DOHH2 (cell line): ENCODE measurements at regions not wholly inside any gene's neighbourhood (a gene's known extent, or its start where the extent isn't known, plus 50 kb on each side); places are given as distances from the start of the nearest gene placed in this dataset.

Experiments used
- H3F3A ChIP-seq: fragments of 200-600 bp; sonication (generic), shearing (Covaris generic); 2 replicates; pipeline ENCODE4 v1.6.0; 2016; ENCODE audit warnings: antibody characterized with exemption, mild to moderate bottlenecking; ENCODE audit not compliant: control insufficient read depth, insufficient read depth
- H3K27ac ChIP-seq: fragments of 200-600 bp; sonication (generic); 2 replicates; pipeline ENCODE4 v1.5.1; 2014; ENCODE audit warnings: low read depth, mild to moderate bottlenecking, low read length, moderate library complexity
- H3K27me3 ChIP-seq: fragments of 200-600 bp; sonication (generic); 2 replicates; pipeline ENCODE4 v1.6.1; 2014; ENCODE audit warnings: mild to moderate bottlenecking, low read length, mixed read lengths; ENCODE audit not compliant: control insufficient read depth
- H3K36me3 ChIP-seq: fragments of 200-600 bp; sonication (generic); 2 replicates; pipeline ENCODE4 v1.6.1; 2014; ENCODE audit warnings: mild to moderate bottlenecking, low read length, moderate library complexity, mixed read lengths; ENCODE audit not compliant: control insufficient read depth
- H3K4me1 ChIP-seq: fragments of 200-600 bp; sonication (generic); 2 replicates; pipeline ENCODE4 v1.6.1; 2014; ENCODE audit warnings: mild to moderate bottlenecking, low read length, mixed read lengths; ENCODE audit not compliant: control insufficient read depth
- H3K4me2 ChIP-seq: fragments of 200-600 bp; sonication (generic); 2 replicates; pipeline ENCODE4 v1.6.0; 2014; ENCODE audit warnings: mild to moderate bottlenecking, low read length, moderate library complexity
- H3K4me3 ChIP-seq: fragments of 200-600 bp; sonication (generic); 2 replicates; pipeline ENCODE4 v1.5.1; 2014; ENCODE audit warnings: mild to moderate bottlenecking, low read length, mixed read lengths
- H3K79me2 ChIP-seq: fragments of 200-600 bp; sonication (generic); 2 replicates; pipeline ENCODE4 v1.6.1; 2014; ENCODE audit warnings: mild to moderate bottlenecking, low read length, mixed read lengths; ENCODE audit not compliant: control insufficient read depth
- H3K9me2 ChIP-seq: fragments of 200-600 bp; sonication (generic); replicated peaks from 2 replicates; pipeline ENCODE4 v1.6.1; 2014; ENCODE audit warnings: mild to moderate bottlenecking, low read length, mixed read lengths; ENCODE audit not compliant: control insufficient read depth
- H3K9me3 ChIP-seq: fragments of 200-600 bp; sonication (generic); 2 replicates; pipeline ENCODE4 v1.6.1; 2014; ENCODE audit warnings: antibody characterized with exemption, low read length, mixed read lengths; ENCODE audit not compliant: control insufficient read depth, insufficient read depth
- H4K20me1 ChIP-seq: fragments of 200-600 bp; sonication (generic); 2 replicates; pipeline ENCODE4 v1.6.0; 2014; ENCODE audit warnings: low read depth, mild to moderate bottlenecking, antibody characterized with exemption, low read length, moderate library complexity; ENCODE audit not compliant: control insufficient read depth, insufficient read depth
- CTCF ChIP-seq: fragments of 200-600 bp; sonication (generic); IDR thresholded peaks from one replicate; pipeline ENCODE4 v1.5.1; 2014; ENCODE audit warnings: antibody characterized with exemption, mild to moderate bottlenecking, low read depth, low read length; ENCODE audit not compliant: poor library complexity, severe bottlenecking
- EZH2phosphoT487 ChIP-seq: fragments of 200-600 bp; sonication (generic); IDR thresholded peaks from 2 replicates; pipeline ENCODE4 v1.6.1; 2017; ENCODE audit warnings: borderline replicate concordance, mild to moderate bottlenecking, antibody characterized with exemption, low read length, moderate library complexity, mixed read lengths

DNA sequence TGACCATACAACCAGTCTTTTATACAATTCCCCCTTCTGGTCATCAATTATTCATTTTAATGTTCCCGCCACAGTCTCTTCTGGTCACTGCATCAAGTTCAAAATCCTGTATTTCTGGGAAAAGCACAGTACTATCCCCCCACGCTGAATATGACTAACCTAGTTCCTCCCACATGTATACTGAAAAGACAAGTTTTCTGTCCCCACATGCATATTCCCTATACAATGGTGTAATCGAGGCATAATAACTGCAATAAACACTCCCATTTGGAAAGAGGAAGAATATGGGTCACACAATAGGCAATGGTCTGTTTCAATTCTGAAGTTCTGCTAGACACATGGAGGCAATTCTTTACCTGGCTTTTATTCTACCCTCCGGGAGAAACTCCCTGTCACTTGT is 344.9 kb downstream of the EFNA5 start:
- Histone ChIP-seq H3K4me2 (no peak overlapping the region), H3F3A (no peaks in the 10 kb centered on the region), H3K4me1 (no peaks in the 10 kb centered on the region), H4K20me1 (no peaks in the 10 kb centered on the region), H3K27ac (no peak overlapping the region), H3K36me3 (no peaks in the 10 kb centered on the region), H3K9me3 (no peaks in the 10 kb centered on the region), H3K27me3 (no peaks in the 10 kb centered on the region), H3K9me2 (no peaks in the 10 kb centered on the region), H3K79me2 (no peaks in the 10 kb centered on the region), H3K4me3 (no peak overlapping the region)
- TF ChIP-seq CTCF: no peak
- no peak for TF ChIP-seq EZH2phosphoT487

GRCh38 chr5:107324809-107325208 is 345.9 kb downstream of the EFNA5 start:
- no peaks in the 10 kb centered on the region for H3K9me2 ChIP-seq
- no peaks in the 10 kb centered on the region for H3K4me1 ChIP-seq
- H3K4me3 ChIP-seq: no peak overlapping the region
- TF ChIP-seq EZH2phosphoT487: no peak
- no peak for TF ChIP-seq CTCF
- H3K36me3 ChIP-seq: no peaks in the 10 kb centered on the region
- H3F3A ChIP-seq: no peaks in the 10 kb centered on the region
- no peak overlapping the region for H3K27ac ChIP-seq
- no peaks in the 10 kb centered on the region for H3K27me3 ChIP-seq
- no peak overlapping the region for H3K4me2 ChIP-seq
- H3K79me2 ChIP-seq: no peaks in the 10 kb centered on the region
- no peaks in the 10 kb centered on the region for H3K9me3 ChIP-seq
- no peaks in the 10 kb centered on the region for H4K20me1 ChIP-seq

DNA sequence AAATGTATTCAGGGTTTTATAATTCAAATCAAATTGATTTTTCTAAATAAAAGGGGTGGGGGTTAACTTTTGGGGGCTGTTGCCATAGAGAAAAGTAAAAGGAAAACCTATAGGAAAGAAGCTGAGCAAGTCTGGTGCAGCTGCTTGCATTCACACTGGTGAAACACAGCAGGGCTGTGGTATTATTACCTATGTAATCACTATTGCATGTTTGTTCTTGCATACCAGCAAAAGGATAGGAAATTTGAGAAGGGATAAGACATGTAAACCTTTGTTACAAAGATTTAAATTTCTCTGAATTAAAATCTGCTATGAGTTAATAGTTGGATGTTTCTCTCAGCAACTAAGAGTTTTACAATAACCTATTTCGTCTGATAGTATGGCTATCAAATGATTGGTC is 346.7 kb downstream of the EFNA5 start:
- Histone ChIP-seq H3K4me1 (no peaks in the 10 kb centered on the region), H3K9me3 (no peaks in the 10 kb centered on the region), H3K36me3 (no peaks in the 10 kb centered on the region), H3K4me3 (no peak overlapping the region), H3K79me2 (no peaks in the 10 kb centered on the region), H3K9me2 (no peaks in the 10 kb centered on the region), H4K20me1 (no peaks in the 10 kb centered on the region), H3K27ac (no peak overlapping the region), H3K4me2 (no peak overlapping the region), H3K27me3 (no peaks in the 10 kb centered on the region), H3F3A (no peaks in the 10 kb centered on the region)
- no peak for TF ChIP-seq CTCF
- no peak for TF ChIP-seq EZH2phosphoT487

- Histone ChIP-seq H4K20me1 (no peaks in the 10 kb centered on the region), H3K9me2 (no peaks in the 10 kb centered on the region), H3K36me3 (no peaks in the 10 kb centered on the region), H3K4me2 (no peak overlapping the region), H3K4me1 (no peaks in the 10 kb centered on the region), H3K9me3 (no peaks in the 10 kb centered on the region), H3F3A (no peaks in the 10 kb centered on the region), H3K27ac (no peak overlapping the region), H3K79me2 (no peaks in the 10 kb centered on the region), H3K27me3 (no peaks in the 10 kb centered on the region), H3K4me3 (no peak overlapping the region)
- no peak for TF ChIP-seq CTCF
- no peak for TF ChIP-seq EZH2phosphoT487
Observed at GRCh38 chr5:107323536-107323935, 347.2 kb downstream of the EFNA5 start.
